ENCODE measurements at regions not wholly inside any gene's neighbourhood (a gene's known extent, or its start where the extent isn't known, plus 50 kb on each side); places are given as distances from the start of the nearest gene placed in this dataset.

DNA sequence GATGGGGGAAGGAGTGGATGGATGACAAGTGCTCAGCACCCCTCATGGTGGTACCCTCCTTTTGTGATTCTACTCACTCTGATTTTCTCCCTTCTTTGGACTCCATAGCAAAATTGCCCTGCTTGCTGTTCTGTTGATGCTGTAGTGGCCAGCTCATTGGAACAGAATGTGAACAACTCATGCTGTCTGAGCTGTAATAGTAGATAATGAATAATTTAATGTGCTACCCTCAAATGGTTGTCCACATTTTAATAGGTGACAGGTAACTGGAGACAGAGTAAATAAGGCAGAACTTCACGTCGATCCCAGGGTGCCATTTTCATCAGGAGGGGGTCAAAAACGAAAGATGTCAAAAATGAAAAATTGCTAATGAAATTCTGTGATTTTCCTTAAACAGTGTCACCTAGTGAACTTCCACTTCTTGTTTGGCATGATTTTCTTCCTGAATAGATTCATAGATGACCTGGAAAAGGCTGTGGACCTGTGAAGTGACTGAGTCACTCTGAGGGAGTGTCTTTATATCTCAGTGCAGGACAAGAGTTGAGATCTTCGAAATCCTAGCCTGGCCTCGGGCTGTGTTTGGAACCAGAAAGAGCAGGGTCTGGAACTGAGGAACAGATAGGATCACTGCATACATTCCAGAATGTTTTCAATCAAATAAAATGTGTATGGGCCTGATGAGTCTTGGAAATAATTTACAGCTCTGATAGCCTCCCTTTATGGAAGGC is 270.2 kb downstream of the PSAT1 start:
- DNase-seq = no peak

DNA sequence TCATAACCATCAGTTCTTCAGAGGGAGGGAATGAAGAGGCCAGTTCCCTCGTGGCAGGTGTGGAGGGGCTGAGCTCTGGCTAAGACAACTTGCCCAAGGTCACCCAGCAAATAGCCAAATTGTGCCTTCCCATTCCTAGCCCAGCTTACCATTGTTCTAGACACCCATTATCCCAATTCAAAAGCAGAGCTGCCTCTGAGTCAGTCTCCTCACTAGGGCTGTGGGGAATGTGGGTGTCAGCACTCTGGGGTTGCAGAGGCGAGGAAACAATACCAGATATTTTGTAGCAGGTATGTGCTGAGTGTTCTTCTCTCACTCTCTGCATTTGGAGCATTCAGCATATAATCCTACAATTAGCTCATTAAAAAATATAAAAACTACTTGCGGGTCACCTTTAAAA is 270.8 kb downstream of the PSAT1 start:
- no peak for DNase-seq

DNA sequence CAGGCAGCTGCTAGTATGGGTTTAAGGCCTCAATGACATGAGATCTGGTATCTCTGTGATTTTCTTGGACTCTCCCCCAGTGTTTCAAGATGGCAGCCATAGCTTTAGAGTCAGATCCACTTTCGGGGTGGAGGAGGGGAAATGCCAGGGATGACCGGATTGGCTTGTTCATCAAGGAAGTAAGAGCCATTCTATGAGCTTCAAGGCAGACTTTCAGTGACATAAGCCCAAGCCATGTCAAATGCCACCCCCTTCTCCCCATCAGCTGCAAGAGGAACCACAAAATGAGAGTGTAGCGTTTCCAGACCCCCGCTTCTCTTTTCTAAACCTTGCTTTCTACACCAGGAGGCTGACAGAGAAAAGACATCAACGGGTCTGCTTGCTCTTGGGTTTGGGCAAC is 271.8 kb downstream of the PSAT1 start:
- DNase-seq = no peak

DNA sequence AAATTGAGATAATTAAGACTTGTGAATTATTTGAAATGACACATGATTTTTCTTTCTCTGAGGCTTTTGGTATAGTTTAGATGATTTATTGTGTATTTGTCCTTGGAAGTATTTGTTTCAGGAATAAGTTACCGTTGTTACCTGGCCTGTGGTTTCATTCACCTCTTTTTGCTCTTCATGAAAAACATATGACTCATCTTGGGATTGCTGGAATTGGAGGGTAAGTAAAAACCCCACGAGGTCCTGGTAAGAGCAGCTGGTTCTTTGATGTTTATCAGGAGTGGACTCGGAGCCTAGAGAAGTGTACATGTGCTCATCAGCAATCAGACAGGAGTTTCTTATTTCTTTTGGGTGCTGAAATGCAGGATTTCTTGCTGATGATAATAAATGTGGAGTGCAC is 275.3 kb downstream of the PSAT1 start:
- DNase-seq = no peak

DNA sequence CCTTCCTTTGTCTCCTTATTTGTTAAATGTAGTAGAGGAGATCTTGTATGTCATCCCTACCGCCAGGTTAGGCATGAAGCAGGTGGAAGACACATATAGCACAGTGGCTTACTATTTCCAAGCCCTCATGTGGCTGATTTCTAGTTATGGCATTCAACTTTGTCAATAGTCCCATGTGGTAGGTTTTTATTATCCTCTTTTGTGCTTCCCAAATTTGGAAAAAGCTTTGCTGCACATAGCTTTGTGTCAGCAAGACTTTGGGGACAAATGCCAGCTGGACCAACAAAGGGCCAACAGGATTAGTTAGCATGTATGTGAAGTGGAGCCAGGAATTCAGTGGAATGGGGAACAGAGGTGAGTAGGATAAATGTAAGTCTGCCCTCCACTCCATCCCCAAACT is 276.3 kb downstream of the PSAT1 start:
- DNase-seq = no peak

DNA sequence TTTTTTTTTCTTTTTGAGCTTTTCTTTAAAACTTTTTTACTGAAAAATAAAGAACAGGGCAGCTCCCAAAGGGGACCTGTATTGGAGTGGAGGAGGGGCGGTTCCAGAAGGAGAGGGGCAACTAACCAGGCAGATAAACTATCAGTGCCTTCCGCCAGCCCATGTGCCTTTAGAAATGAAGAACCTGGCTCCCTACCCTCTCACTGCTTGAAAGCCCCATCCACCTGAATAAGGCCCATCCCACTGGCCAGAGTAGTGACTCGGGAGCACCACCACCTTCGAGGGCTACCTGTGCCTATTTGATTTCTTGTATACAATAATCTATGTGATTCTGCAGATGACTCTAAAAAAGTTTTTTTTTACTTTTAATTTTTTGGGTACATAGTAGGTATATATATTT is 276.7 kb downstream of the PSAT1 start:
- DNase-seq = no peak

DNA sequence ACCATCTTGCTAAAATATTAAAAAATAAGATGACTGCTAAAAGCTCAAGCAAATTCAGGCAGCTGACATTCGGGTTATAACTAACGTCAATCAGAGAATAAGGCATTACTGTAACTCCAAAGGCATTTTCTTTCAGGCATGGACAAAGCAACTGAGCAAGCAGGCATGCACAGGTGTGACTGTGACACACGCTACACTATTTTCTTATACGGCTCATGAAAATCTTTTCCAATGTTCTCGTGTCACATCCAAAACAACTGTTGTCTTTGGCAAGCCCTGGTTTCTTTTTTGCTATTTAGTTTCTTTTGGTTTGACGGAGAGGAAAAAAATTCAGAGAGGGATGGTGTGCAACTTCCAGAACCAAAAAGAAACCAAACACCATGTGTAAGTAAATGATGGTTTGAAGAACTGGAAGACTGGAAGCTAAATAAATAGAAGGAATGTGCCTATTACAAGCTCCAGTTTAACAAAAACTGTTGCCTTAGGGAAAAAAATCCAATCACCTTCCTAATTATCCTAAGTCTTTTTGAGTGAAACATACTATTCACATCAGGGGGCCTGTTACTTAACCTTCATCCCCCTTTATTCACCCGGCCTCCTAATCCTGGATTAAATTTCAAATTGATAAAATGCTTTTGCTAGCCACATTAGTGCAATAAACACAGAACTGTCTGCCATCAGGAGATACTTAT is 277.6 kb downstream of the PSAT1 start:
- no peak for DNase-seq

DNA sequence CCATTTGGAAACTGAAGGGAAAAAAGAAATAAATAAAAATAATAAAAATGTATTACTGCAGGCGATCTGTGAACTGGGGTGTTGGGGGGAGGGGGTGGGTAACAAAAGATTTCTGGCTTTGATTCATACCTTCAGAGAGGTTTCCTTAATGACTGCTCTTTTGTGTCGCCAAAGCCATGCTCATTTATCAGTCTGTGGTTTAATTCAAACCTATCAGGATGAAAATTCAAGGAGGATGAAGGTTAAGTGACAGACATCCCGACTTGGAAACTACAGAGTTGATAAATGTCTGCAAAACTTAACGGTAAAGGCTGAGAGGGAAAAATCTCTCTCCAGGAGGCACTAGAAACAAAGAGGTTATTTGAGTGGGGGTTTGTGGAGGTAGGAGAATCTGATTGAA is 278.2 kb downstream of the PSAT1 start:
- no peak for DNase-seq

DNA sequence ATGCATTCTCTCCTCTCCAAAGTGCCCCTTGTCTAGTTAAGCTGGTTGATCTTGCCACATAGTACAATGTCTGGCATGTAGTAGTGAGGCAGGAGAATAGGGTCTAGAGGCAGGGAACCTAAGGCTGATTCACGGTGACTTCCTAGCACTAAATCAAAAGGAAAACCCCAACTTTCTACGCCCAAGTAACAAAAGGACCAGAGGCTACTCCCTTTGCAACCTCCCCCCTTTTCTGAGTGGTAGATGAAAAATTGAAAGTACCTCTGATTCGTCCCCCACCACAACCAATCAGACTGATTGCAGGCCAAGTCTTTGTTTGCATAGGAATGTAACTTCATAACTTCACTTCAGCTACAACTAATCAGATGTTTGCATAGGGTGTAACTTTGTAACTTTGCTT is 278.8 kb downstream of the PSAT1 start:
- no peak for DNase-seq

DNA sequence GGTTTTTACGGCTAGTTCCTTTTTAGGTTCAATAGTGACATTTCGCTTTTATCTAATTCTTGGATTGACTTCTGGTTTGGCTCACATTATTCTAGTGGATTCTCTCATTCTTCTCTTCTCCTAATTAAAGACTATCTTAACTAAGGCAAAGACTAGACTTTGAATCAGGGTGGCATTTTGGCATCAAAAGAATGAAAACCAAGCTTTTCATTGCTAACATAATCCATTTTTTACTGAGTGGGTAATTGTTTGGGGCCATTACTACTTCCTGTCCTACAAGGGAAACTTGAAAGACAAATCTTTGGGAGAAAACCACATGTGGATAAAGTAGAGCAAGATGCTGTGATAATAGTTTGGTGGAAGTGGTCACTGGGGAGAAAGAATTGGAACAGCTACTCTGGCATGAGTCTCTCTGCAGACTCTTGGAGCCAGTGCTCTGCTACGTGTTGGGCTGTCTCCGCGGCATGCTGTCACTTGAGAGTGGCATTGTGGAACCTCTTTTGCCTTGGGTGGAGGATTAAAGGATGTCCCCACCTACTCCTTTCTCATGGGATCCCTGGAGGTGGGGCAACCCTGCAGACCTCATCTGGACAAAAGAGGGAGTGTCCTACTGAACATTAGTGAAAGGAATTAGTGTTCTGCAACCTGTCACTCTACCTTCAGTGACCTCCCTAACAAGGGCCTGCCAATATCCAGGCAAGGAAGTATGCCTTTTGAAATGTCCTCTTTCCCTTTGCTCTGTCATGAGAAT is 280.4 kb downstream of the PSAT1 start:
- no peak for DNase-seq

DNA sequence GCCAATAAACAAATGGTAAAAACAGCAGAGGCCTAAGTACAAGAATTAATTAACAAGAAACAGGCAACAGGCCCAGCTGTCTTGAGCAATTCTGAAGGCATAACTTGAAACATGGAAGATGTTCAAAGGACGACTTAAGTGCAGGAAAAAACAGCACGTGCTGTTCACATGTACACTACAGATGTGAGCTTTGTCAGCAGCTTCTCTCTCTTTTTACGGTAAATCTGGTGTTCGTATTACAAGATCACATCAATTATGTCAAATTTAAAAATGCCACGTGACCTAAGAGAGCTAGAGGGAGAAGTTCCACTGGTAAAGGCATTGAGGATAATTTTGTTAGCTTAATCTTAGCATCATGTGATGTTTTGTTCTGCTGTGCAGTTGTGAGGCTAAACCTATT is 281.1 kb downstream of the PSAT1 start:
- DNase-seq = no peak

DNA sequence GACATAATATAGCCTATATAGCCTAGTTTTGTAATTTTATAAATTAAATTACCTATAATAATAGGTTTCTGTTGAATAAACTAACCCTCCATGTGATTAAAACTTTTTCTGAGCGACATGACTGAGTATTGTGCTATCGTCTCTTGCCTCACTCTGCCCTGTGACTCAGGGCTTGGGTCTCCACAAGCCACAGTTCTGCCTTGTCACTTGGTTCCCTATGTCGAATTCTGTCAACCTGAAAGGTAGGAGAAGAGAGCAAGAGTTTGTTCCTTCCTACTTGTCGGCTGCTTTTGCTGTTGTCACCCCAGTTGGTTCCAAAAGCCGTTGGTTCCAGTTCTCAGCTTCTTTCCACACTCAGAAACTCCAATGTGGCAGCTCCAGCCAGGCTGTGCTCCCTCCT is 285.9 kb downstream of the PSAT1 start:
- DNase-seq = no peak

DNA sequence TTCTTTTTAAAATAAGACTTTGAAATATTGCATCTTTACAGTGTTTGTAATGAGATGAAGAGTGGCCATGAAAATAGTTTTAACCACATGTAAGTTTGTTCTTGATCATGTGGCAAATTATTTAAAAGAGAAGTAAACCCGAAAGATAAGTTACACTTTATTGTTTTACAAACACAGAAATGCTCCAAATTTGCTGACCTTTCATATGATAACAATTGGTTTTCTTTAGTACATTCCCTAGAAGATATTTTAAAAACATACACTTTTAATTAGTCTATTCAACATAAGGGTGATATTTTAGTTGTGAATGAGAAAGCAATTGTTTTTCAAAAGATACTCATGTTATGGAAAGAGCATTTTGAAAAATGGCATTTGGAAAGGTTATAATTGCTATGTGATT is 287.7 kb downstream of the PSAT1 start:
- no peak for DNase-seq

DNA sequence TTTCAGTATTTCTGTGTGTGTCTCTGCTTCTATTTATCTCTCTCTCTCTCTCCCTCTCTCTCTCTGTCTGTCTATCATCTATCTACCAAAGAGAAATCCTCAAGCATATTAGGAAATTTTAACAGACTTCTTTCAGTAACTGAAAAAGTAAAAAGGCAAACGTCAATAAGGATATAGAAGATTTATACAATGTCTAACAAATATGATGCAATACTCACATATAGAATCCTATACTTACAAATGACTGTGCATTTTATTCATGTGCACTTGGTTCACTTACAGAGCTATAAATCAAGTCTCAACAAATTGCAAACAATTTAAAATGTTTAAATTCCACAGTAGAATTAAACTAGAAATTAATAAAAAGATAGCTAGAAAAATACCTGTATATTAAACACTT is 289.0 kb downstream of the PSAT1 start:
- DNase-seq = no peak

DNA sequence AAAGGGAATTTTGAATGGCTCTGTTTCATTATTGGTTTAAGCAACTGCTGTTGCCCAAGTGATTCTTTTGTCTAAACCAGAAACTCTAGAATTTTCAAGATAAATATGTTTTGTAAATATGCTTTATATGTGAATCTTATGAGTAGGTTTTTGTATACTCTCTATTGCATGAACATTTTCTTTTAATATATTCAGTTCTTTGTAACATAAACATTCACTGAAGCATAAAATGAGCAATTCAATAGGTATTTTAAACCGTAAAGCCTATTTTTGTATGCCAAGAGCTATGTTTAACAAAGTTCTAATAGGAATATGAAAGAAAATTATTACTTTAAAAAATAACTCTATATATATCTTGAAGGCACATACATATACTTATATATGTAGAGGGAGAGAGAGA is 293.1 kb downstream of the PSAT1 start:
- DNase-seq = no peak

DNA sequence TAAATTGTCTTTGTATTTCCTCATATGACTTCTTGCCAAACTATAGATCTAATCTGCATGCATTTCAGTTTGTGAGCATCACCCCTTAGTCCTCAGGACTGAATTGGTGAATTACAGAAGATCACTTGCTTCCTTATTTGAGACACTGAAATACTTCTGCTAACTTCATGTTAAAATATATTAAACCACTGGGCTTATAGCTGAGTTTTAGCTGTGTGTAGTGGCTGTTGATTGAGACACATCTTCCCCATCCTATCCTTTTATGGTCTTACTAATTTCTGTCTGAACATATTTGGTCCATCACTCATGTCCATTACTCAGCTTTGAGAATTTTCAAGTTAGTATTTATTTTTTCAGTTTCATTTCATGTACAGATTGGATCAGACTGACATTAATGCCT is 295.9 kb downstream of the PSAT1 start:
- no peak for DNase-seq

DNA sequence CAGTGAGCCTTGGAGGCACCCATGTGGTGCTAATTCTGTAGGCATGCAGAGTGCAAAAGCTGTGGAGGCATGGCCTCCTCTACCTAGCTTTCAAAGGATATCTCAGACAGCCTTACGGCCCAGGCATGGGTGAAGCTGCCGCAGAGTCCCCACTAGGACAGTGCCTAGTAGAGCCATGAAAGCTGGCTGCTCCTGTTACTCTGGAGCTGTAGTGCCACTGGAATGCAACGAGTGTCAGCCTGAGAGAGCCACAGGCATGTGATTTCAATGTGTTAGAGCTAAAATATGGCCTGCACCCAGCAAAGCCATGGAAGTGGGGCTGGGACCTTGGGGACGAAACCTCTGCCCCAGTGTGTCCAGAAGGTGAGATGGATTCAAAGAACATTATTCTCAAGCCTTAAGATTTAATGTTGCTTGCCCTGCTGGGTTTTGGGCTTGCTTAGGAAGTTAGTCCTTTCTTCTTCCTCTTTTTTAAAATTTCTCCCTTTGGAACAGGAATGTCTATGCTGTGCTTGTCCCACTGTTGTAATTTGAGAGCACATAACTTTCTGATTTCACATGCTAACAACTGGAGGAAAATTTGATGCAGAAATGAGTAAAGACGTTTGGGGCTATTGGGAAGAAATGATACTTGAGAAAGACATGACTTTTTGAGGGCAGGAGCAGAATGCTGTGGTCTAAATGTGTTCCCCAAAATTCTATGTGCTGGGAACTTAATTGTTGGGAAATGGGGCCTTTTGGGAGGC is 298.4 kb downstream of the PSAT1 start:
- no peak for DNase-seq

DNA sequence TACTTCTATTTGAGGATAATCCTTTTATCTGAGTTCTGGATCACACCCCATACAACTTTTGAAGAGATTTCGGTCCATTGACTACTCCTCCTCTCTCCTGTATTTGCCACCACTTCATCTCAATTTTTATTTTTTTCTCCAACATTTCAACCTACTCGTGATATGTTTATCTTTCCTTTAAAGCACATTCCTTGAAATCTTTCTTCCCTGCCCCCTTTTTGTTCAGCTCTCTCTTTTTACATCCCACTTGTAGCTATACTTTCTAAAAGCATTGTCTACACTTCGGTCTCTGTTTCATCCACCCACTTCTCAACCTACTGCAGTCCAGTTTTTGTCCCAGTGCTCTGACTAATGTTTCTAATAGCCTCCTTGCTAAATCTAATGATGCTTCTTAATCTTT is 299.4 kb downstream of the PSAT1 start:
- DNase-seq = no peak

DNA sequence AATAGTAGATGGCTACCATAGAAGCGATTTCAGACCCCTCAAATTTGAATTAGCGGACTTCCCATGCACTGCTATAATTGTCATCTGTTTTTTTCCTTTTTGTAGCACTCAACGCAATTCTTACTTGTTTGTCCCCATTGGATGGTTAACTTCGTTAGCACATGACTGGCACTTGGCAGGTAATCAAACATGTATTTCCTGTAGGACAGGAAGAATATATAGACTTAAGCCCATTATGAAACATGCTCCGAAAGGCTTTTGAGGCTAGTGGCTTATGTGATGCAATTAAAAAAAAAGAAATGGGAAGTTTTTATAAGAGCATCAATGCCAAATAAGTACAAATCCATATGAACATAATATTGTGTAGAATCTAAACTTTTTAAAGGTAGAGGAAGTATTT is 301.2 kb downstream of the PSAT1 start:
- DNase-seq = no peak

DNA sequence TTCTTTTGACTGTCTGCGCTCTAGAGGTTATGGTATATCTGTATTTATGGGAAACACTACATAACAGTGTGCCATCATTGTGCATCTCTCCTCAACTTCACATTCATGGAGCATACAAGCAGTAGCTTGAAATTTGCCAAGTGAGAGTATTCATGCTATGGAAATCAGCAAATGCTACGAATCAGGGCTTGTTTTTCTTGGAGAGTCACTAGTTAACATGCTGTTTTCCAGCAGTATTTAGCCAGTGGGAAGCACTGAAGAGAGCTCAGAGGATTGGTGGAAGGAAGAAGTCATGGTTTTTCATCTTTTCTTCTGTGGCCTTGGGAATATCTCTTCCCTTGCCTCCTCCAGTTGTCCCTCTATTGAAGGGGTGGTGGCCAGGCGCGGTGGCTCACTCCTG is 303.0 kb downstream of the PSAT1 start:
- DNase-seq = no peak

DNA sequence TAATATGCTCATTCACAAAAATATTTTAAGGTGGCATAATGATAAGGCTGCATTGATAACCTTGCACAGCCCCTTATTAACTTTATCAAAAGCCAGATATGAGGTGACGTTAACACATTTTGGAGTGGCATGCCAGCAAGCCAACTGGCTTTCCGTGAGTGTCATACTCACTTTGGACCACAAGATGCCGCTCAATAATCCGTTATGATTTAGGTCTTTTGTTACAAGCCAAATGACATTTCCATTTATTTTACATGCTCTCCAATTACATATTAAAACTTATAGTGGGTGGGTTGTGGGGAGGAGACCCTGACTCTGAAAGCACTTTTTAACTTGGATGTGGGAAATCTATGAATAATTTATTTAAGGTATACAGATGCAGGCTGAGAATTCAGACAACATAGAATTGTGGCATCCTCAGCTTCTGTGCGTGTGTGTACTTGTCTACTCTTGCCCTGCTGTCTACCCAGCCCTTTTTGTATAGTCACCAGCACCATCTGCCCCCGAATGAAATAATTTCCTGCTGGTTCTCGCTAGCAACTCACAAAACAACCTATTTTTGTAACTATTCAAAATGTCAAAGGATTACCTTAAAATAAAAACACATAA is 305.1 kb downstream of the PSAT1 start:
- peak; percentile 23 for DNase-seq

DNA sequence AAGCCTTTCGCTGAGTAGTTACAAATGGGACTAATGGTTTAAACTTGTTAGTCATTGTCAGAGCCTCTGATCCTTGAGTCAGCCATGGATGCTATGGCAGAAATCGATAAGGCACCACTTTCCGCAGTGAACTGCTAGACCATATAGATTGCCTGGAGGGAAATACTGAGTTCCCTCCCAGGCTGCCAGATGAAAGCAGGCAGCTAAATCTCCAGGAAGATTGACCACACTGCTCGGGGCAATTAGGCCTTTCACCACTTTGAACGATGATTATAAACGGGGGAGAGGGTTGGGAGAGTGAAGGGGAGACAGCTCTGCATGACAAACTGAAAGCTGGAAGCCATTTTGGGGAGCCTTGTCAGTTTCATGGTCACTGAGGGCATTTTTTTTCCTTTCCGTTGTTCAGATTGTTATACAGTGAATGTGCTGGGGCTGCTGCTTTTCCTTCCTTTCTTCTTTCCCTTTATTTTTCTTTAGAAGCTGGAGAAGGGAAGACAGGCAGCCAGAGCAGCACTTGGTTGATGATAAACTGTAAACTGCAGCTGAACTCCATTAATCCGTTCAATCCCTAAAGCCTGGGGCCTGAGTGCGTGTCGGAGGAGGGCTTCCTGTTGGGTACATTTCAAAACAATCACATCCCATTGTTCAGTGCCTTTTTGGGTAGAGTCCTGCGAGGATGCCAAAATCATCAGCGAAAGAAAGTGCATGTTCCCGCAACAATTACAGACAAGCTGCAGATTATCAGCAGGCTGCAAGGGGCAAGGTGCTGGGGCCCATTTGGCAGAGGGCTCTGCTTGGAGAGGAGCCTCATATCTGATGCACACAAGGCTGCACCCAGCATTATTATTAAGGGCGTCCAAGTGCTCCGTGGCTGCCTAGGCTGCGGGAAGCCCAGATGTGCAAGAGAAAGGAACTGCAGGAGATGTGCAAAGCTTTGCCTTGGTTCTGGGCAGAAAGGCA is 308.4 kb downstream of the PSAT1 start:
- DNase-seq = no peak
